ENCODE measurements at regions not wholly inside any gene's neighbourhood (a gene's known extent, or its start where the extent isn't known, plus 50 kb on each side); places are given as distances from the start of the nearest gene placed in this dataset.
"Not testable (repeated sequence)": the region's sequence is repeated elsewhere in the genome, so short reads cannot be mapped to it uniquely, and the experiment has no call there.

- not testable (repeated sequence) for TF ChIP-seq CTCF (IDR thresholded peaks at IDR 0.05); POLR2A (IDR thresholded peaks at IDR 0.05; ENCODE audit: low read depth)
Measured at GRCh38 chr6:125636011-125636410, 113.4 kb upstream of the HEY2 start.
